Right lobe of liver (tissue), 6 donors: ENCODE measurements at regions not wholly inside any gene's neighbourhood (a gene's known extent, or its start where the extent isn't known, plus 50 kb on each side); places are given as distances from the start of the nearest gene placed in this dataset.
A peak's percentile ranks its signal among the peaks of the same experiment; 100 is the strongest.

Source experiments
- ATAC-seq, 4 donors: fragments of 200-7000 bp; cut with Tn5 transposase; one replicate each; pipeline ENCODE4 v1.9.1; 2020; ENCODE audit warnings: mild to moderate bottlenecking in 4 of 4, moderate library complexity in 4 of 4
- DNase-seq, 3 donors: peaks; one replicate each; pipeline ENCODE4 v3.0.0-alpha.2; 2020
- H3K27ac ChIP-seq, 3 donors: fragments of 200-600 bp; one replicate each; pipeline ENCODE4 v1.8.0; 2022
- H3K27me3 ChIP-seq, 2 donors: fragments of 200-600 bp; one replicate each; pipeline ENCODE4 v1.8.0; 2022
- H3K36me3 ChIP-seq, 4 donors: fragments of 200-600 bp; sonication (generic) in 1 of 4; one replicate each; pipeline versions ENCODE4 v1.5.1 to v1.8.0; 2017 to 2022; ENCODE audit warnings: control low read depth in 1 of 4
- H3K4me1 ChIP-seq, 4 donors: fragments of 200-600 bp; sonication (generic) in 1 of 4; one replicate each; pipeline versions ENCODE4 v1.5.1 to v1.8.0; 2017 to 2022; ENCODE audit warnings: control low read depth in 1 of 4
- H3K4me3 ChIP-seq, 3 donors: fragments of 200-600 bp; one replicate each; pipeline ENCODE4 v1.8.0; 2022
- H3K9me3 ChIP-seq, 4 donors: fragments of 200-600 bp; sonication (generic) in 1 of 4; one replicate each; pipeline versions ENCODE4 v1.5.1 to v1.8.0; 2017 to 2022; ENCODE audit warnings: control low read depth in 1 of 4
- POLR2A ChIP-seq: fragments of 450-650 bp; IDR thresholded peaks from one replicate; pipeline ENCODE4 v1.6.1; 2017; ENCODE audit warnings: antibody characterized with exemption, mild to moderate bottlenecking
- whole genome bisulfite sequencing: methylation state at CpG from one replicate; pipeline ENCODE4 v1.1.6; 2018; ENCODE audit warnings: low coverage, low lambda C conversion rate; ENCODE audit not compliant: insufficient coverage; ENCODE audit errors: missing lambda C conversion rate; 5-methylcytosine and 5-hydroxymethylcytosine counted together
- intact Hi-C, 2 donors: fragments of 100-400 bp; cut with DNase I; formaldehyde crosslinking; loops; one replicate each; pipeline versions ENCODE4 v1.11.2 to v1.14.1; 2022
- TF ChIP-seq, protein P1 (sequence below), 4 donors: fragments of 200-600 bp in 3 of 4; fragments of 450-650 bp in 1 of 4; IDR thresholded peaks; one replicate each; pipeline versions ENCODE4 v1.5.1 to v1.8.0; 2016 to 2022; ENCODE audit warnings: antibody characterized with exemption in 4 of 4, mild to moderate bottlenecking in 2 of 4
- donor health status: DM: no; HTN: yes; CAD: no.
- donor health status: DM: no; HTN: no; CAD: no.
- donor health status: DM: no; HTN: no; CAD: no.
- donor health status: DM: no; HTN: yes; CAD: no.
- donor health status: DM: no; HTN: yes; CAD: no.

DNA sequence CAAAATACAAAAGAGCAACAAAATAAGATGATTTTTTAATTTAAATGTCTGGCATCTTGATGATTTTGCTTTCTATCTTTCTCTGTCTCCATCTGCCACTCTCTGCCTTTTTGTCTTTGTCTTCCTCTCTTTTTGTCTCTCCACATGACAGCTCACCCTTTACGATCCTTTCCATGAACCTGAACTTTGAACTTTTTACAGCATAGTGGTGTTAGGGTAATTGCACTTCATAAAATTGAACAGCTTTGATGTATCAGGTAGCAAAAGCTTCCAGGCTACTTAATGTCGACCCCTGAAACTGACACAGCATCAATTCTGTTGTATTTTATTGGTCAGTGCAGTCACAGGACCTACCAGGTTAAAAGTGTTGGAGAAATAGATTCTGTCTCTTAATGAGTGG is 1517.0 kb downstream of the ADGRL3 start:
- 29% methylated on average over 2 of the region's 2 CpGs for WGBS
- Histone ChIP-seq H3K27me3 (no peaks in the 10 kb centered on the region), H3K27ac (no peak overlapping the region), H3K36me3 (no peaks in the 10 kb centered on the region), H3K9me3 (no peaks in the 10 kb centered on the region), H3K4me3 (no peak overlapping the region), H3K4me1 (no peaks in the 10 kb centered on the region)
- TF ChIP-seq, protein P1, sequence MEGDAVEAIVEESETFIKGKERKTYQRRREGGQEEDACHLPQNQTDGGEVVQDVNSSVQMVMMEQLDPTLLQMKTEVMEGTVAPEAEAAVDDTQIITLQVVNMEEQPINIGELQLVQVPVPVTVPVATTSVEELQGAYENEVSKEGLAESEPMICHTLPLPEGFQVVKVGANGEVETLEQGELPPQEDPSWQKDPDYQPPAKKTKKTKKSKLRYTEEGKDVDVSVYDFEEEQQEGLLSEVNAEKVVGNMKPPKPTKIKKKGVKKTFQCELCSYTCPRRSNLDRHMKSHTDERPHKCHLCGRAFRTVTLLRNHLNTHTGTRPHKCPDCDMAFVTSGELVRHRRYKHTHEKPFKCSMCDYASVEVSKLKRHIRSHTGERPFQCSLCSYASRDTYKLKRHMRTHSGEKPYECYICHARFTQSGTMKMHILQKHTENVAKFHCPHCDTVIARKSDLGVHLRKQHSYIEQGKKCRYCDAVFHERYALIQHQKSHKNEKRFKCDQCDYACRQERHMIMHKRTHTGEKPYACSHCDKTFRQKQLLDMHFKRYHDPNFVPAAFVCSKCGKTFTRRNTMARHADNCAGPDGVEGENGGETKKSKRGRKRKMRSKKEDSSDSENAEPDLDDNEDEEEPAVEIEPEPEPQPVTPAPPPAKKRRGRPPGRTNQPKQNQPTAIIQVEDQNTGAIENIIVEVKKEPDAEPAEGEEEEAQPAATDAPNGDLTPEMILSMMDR (IDR thresholded peaks at IDR 0.05) = no peak
- no peak for TF ChIP-seq POLR2A
- ATAC-seq (no peak), DNase-seq (no peak)
- intact Hi-C loops = no loop called here

DNA sequence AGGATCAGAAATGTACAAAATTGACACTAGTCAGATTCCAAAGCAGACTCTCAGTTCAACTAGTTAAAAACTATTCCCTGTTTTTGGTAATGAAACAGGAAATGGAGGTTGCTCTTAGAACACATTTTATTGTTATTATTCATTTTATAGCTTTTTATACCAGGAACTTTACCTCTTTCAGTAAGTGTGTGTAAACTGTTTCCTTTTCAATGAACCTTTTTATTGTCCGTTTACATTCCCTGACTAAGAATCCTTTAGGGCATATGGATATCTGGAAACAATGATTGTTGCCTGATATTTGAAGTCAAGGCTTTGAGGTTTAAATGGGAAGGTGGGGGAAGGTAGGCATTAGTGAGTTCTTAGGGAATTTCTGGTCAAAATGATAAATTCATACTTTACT is 1511.4 kb downstream of the ADGRL3 start:
- no peak overlapping the region for H3K4me3 ChIP-seq
- H3K9me3 ChIP-seq = no peaks in the 10 kb centered on the region
- DNase-seq (no peak), ATAC-seq (no peak)
- no peaks in the 10 kb centered on the region for H3K27me3 ChIP-seq
- intact Hi-C loops = no loop called here
- 29% methylated on average over 1 of the region's 1 CpG for WGBS
- no peak overlapping the region for H3K27ac ChIP-seq
- no peaks in the 10 kb centered on the region for H3K4me1 ChIP-seq
- H3K36me3 ChIP-seq = no peaks in the 10 kb centered on the region
- TF ChIP-seq POLR2A = no peak
- TF ChIP-seq, protein P1 (IDR thresholded peaks at IDR 0.05) = no peak

DNA sequence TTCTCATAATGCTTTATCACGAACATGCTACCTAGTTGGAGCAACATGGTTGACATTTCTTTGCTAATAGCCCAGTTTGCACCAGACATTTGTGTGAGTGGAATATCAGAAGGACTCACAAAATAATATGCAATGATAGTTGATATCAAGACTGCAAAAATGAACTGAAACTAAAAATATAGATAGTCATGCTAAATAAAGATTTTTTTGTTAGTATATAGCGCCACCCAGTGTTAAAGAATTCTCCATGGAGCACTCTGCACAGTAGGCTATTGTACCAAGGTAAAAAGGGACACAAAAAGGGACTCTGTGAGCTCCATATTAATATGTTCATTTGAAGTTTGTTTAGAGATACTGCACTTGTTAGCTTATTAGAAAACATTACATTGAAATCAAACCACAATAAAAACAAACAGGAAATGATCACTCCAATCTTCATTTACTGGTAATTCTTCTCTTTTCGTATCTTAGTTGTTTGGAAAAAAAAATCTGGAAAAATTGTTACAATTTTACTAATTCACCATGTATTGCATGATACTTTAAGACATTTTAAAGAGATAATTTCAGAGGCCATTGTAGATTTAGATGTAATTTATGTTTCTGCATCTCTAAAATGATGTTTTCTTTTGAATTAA is 1509.6 kb downstream of the ADGRL3 start:
- TF ChIP-seq POLR2A = no peak
- TF ChIP-seq, protein P1 (IDR thresholded peaks at IDR 0.05) = peak; percentile 39 to 55 (median 46)
- no peaks in the 10 kb centered on the region for H3K9me3 ChIP-seq
- H3K36me3 ChIP-seq = no peaks in the 10 kb centered on the region
- H3K27ac ChIP-seq = no peak overlapping the region
- H3K4me1 ChIP-seq = no peaks in the 10 kb centered on the region
- ATAC-seq (peak in 3 of 4 donors; percentile 39 to 52 (median 42)), DNase-seq (no peak)
- H3K27me3 ChIP-seq = no peaks in the 10 kb centered on the region
- WGBS = 35% methylated on average over 3 of the region's 3 CpGs
- intact Hi-C loops = no loop called here
- H3K4me3 ChIP-seq = no peak overlapping the region

DNA sequence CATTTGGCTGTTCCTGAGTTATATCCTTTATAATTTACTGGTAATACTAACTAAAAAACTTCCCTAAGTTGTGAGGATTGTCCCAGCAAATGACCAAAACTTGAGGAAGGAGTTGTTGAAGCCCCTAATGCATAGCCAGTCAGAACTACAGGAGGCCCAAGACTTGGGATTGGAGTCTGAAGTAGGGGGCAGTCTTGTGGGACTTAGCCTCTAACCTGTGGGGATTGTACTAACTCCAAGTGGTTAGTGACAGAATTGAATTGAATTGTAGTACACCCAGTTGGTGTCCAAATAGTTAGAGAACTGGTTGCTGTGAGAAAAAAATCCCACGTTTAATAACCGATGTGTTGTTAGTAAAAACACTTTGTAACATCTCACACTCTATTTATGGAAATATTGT is 1506.3 kb downstream of the ADGRL3 start:
- H3K9me3 ChIP-seq = no peaks in the 10 kb centered on the region
- H3K27ac ChIP-seq = no peak overlapping the region
- no peaks in the 10 kb centered on the region for H3K4me1 ChIP-seq
- no peaks in the 10 kb centered on the region for H3K36me3 ChIP-seq
- H3K4me3 ChIP-seq = no peak overlapping the region
- H3K27me3 ChIP-seq = no peaks in the 10 kb centered on the region
- no peak for TF ChIP-seq POLR2A
- TF ChIP-seq, protein P1 (IDR thresholded peaks at IDR 0.05) = no peak
- intact Hi-C loops = no loop called here
- WGBS = 66% methylated on average over 2 of the region's 2 CpGs
- ATAC-seq (no peak), DNase-seq (no peak)
